GM23338 (cell line): ENCODE measurements at regions not wholly inside any gene's neighbourhood (a gene's known extent, or its start where the extent isn't known, plus 50 kb on each side); places are given as distances from the start of the nearest gene placed in this dataset.

Experiments
- ATAC-seq: fragments of 200-7000 bp; cut with Tn5 transposase; 3 replicates; pipeline ENCODE4 v1.9.1; 2020
- DNase-seq: peaks from one replicate; pipeline ENCODE4 v3.0.0-alpha.2; 2015; ENCODE audit warnings: low spot score
- H2AFZ ChIP-seq: fragments of 200-600 bp; sonication (generic); 2 replicates; pipeline ENCODE4 v1.8.0; 2016; ENCODE audit warnings: antibody characterized with exemption, mild to moderate bottlenecking, moderate library complexity
- H3F3A ChIP-seq: fragments of 200-600 bp; sonication (generic); replicated peaks from 2 replicates; pipeline ENCODE4 v1.8.0; 2017; ENCODE audit warnings: antibody characterized with exemption, mixed run types, low read depth
- H3K27ac ChIP-seq: fragments of 200-600 bp; sonication (generic); 2 replicates; pipeline ENCODE4 v1.6.1; 2016; ENCODE audit warnings: low read depth
- H3K27me3 ChIP-seq: fragments of 200-600 bp; sonication (generic); 2 replicates; pipeline ENCODE4 v1.8.0; 2016; ENCODE audit warnings: mild to moderate bottlenecking, mixed run types, moderate library complexity; ENCODE audit not compliant: insufficient read depth
- H3K36me3 ChIP-seq: fragments of 200-600 bp; sonication (generic); 2 replicates; pipeline ENCODE4 v1.8.0; 2016; ENCODE audit warnings: mild to moderate bottlenecking; ENCODE audit not compliant: insufficient read depth
- H3K4me1 ChIP-seq: fragments of 200-600 bp; sonication (generic); 2 replicates; pipeline ENCODE4 v1.8.0; 2016; ENCODE audit warnings: mild to moderate bottlenecking, moderate library complexity; ENCODE audit not compliant: insufficient read depth
- H3K4me2 ChIP-seq: fragments of 200-600 bp; sonication (generic); 2 replicates; pipeline ENCODE4 v1.7.1; 2017; ENCODE audit warnings: mixed run types
- H3K4me3 ChIP-seq: fragments of 200-600 bp; sonication (generic); 2 replicates; pipeline ENCODE4 v1.6.1; 2016; ENCODE audit warnings: mixed run types
- H3K79me2 ChIP-seq: fragments of 200-600 bp; sonication (generic); replicated peaks from 2 replicates; pipeline ENCODE4 v1.8.0; 2017; ENCODE audit warnings: mild to moderate bottlenecking; ENCODE audit not compliant: insufficient read depth
- H3K9me2 ChIP-seq: fragments of 200-600 bp; sonication (generic); 2 replicates; pipeline ENCODE4 v1.8.0; 2017; ENCODE audit not compliant: insufficient read depth
- H4K20me1 ChIP-seq: fragments of 200-600 bp; sonication (generic); replicated peaks from 2 replicates; pipeline ENCODE4 v1.8.0; 2017; ENCODE audit warnings: mild to moderate bottlenecking; ENCODE audit not compliant: insufficient read depth
- H3K27ac Mint-ChIP-seq: 2 replicates; pipeline ENCODE4 v1.8.0; 2020; ENCODE audit warnings: inconsistent platforms, mild to moderate bottlenecking, moderate library complexity, mixed read lengths
- H3K27me3 Mint-ChIP-seq: 3 replicates; pipeline ENCODE4 v1.8.0; 2022; ENCODE audit warnings: low read depth, mild to moderate bottlenecking, moderate library complexity, mixed read lengths, inconsistent platforms; ENCODE audit not compliant: insufficient read depth, poor library complexity
- H3K36me3 Mint-ChIP-seq: 3 replicates; pipeline ENCODE4 v1.8.0; 2021; ENCODE audit warnings: low read depth, mild to moderate bottlenecking, inconsistent platforms, moderate library complexity, mixed read lengths
- H3K4me1 Mint-ChIP-seq: 3 replicates; pipeline ENCODE4 v1.8.0; 2020; ENCODE audit warnings: mild to moderate bottlenecking, inconsistent platforms, mixed read lengths
- H3K4me3 Mint-ChIP-seq: 3 replicates; pipeline ENCODE4 v1.8.0; 2021; ENCODE audit warnings: moderate library complexity, mild to moderate bottlenecking, inconsistent platforms, mixed read lengths
- H3K9me3 Mint-ChIP-seq: 3 replicates; pipeline ENCODE4 v1.8.0; 2020; ENCODE audit warnings: moderate library complexity, mild to moderate bottlenecking, inconsistent platforms, mixed read lengths
- CREB1 ChIP-seq: fragments of 250-450 bp; sonication (Bioruptor Pico); IDR thresholded peaks from 2 replicates; pipeline ENCODE4 v1.5.0; 2020; ENCODE audit warnings: low read depth, mild to moderate bottlenecking, moderate library complexity
- CTCF ChIP-seq, 2 experiments: fragments of 200-600 bp in 1 of 2; sonication (generic) in 1 of 2; conservative IDR thresholded peaks; 2 replicates each; pipeline versions ENCODE4 v1.5.1 to v1.6.1; 2016 to 2017; ENCODE audit warnings: antibody characterized with exemption in 2 of 2, low read depth in 2 of 2, mild to moderate bottlenecking in 2 of 2, moderate library complexity in 1 of 2
- ETS1 ChIP-seq: IDR thresholded peaks from 2 replicates; pipeline ENCODE4 v1.6.1; 2016; ENCODE audit warnings: antibody characterized with exemption
- EZH2 ChIP-seq: fragments of 200-600 bp; sonication (generic); IDR thresholded peaks from one replicate; pipeline ENCODE4 v1.8.0; 2017; ENCODE audit warnings: antibody characterized with exemption, mild to moderate bottlenecking, low read depth; ENCODE audit not compliant: unreplicated experiment
- EZH2phosphoT487 ChIP-seq: fragments of 200-600 bp; sonication (generic); IDR thresholded peaks from one replicate; pipeline ENCODE4 v1.8.1; 2018; ENCODE audit warnings: antibody characterized with exemption; ENCODE audit not compliant: unreplicated experiment
- JUNB ChIP-seq: IDR thresholded peaks from one replicate; pipeline ENCODE4 v1.6.1; 2016; ENCODE audit warnings: antibody characterized with exemption; ENCODE audit not compliant: unreplicated experiment
- NANOG ChIP-seq: IDR thresholded peaks from 2 replicates; pipeline ENCODE4 v1.6.1; 2016; ENCODE audit warnings: antibody characterized with exemption, borderline replicate concordance
- POLR2AphosphoS5 ChIP-seq: IDR thresholded peaks from 2 replicates; pipeline ENCODE4 v1.6.1; 2016; ENCODE audit warnings: antibody characterized with exemption, low read depth
- STAT1 ChIP-seq: IDR thresholded peaks from one replicate; pipeline ENCODE4 v1.6.1; 2016; ENCODE audit warnings: antibody characterized with exemption; ENCODE audit not compliant: unreplicated experiment
- ZNF114 ChIP-seq: fragments of 250-450 bp; sonication (Bioruptor Pico); IDR thresholded peaks from 2 replicates; pipeline ENCODE4 v1.5.0; 2020; ENCODE audit warnings: mild to moderate bottlenecking, moderate library complexity
- ZNF331 ChIP-seq: fragments of 250-450 bp; sonication (Bioruptor Pico); IDR thresholded peaks from 2 replicates; pipeline ENCODE4 v1.5.0; 2020; ENCODE audit warnings: low read depth, mild to moderate bottlenecking, moderate library complexity

- no peak for TF ChIP-seq NANOG
Observed at GRCh38 chr12:124466216-124467128, 100.9 kb downstream of the NCOR2 start (continued).

DNA sequence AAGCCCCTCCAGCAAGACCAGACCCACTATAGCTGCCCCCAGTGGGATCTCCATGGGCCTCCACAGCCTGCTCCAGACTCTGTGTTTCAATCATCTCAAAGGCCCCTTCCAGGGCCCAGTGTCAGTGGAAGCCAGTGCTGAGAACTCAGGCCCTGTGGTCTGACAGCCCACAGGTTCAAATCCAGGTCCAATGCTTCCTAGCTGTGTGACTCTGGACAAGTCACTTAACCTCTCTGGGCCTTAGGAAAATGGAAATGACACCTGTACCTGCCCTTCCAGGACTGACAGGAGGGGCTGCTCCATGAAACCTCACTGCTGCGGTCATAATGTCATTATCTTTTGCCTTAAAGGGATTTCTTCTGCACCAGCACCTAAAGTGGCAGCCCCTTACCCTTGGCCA, 101.9 kb downstream of the NCOR2 start:
- Mint-ChIP-seq H3K4me1 (peaks cover 12% of the 10 kb centered on the region), H3K36me3 (peaks cover 64% of the 10 kb centered on the region), H3K4me3 (no peak overlapping the region), H3K27me3 (peaks cover 14% of the 10 kb centered on the region), H3K9me3 (peaks cover 14% of the 10 kb centered on the region; the same call in 2 of the 3 replicates), H3K27ac (no peak overlapping the region)
- Histone ChIP-seq H3K36me3 (peaks cover 8% of the 10 kb centered on the region), H4K20me1 (peaks cover 13% of the 10 kb centered on the region), H3K4me1 (peaks cover 5% of the 10 kb centered on the region; the same call in 1 of the 2 replicates), H3K27me3 (no peaks in the 10 kb centered on the region), H3F3A (no peaks in the 10 kb centered on the region), H3K4me3 (no peak overlapping the region), H3K9me2 (no peaks in the 10 kb centered on the region), H2AFZ (no peak overlapping the region), H3K79me2 (peaks cover 22% of the 10 kb centered on the region), H3K4me2 (no peak overlapping the region), H3K27ac (no peak overlapping the region)
- TF ChIP-seq CTCF (conservative IDR thresholded peaks at IDR 0.05; ENCODE audit: low read depth in 2 of 2) (no peak), JUNB (no peak), CREB1 (no peak), STAT1 (no peak), NANOG (no peak), ZNF331 (CRISPR knock-in tag) (no peak), POLR2AphosphoS5 (no peak), ZNF114 (CRISPR knock-in tag) (no peak), ETS1 (no peak)
- no peak for DNase-seq
- ATAC-seq, result no peak

DNA sequence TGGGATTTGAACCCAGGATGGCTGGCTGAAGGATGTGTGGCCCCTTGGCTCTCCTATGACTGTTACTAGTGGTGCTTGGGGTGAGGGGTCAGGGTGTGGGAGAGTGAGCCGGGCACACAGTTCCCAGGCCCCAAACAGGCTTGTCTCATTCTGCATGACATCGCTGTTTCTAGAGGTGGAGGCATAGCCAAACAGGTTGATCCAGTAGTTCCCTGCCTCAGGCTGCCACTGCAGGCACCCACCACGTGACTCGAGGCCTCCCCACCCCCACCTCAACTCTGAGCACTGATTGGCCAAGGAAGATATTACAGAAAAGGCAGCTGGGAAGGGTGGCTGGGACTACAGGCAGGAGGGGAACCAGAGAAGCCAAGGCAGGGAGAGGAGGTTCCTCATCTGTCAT, 102.6 kb downstream of the NCOR2 start:
- no peak for TF ChIP-seq EZH2phosphoT487
- TF ChIP-seq EZH2, result no peak
- no peak for TF ChIP-seq NANOG
- no peak for TF ChIP-seq STAT1
- no peak for TF ChIP-seq ZNF114 (CRISPR knock-in tag)
- TF ChIP-seq CREB1, result no peak
- TF ChIP-seq CTCF (conservative IDR thresholded peaks at IDR 0.05; ENCODE audit: low read depth in 2 of 2), result no peak
- no peak overlapping the region for H3K27ac ChIP-seq

More for the DNA sequence above, 102.6 kb downstream of the NCOR2 start:
- Histone ChIP-seq H3K9me2 (no peaks in the 10 kb centered on the region), H3K79me2 (peaks cover 18% of the 10 kb centered on the region), H3K4me1 (peaks cover 5% of the 10 kb centered on the region; the same call in 1 of the 2 replicates), H3K27me3 (no peaks in the 10 kb centered on the region), H3K4me3 (no peak overlapping the region), H2AFZ (no peak overlapping the region), H3K4me2 (no peak overlapping the region), H3F3A (no peaks in the 10 kb centered on the region), H4K20me1 (peaks cover 13% of the 10 kb centered on the region), H3K36me3 (peaks cover 8% of the 10 kb centered on the region)
- Mint-ChIP-seq H3K36me3 (peaks cover 61% of the 10 kb centered on the region), H3K27me3 (peaks cover 16% of the 10 kb centered on the region), H3K27ac (no peak overlapping the region), H3K4me1 (peaks cover 12% of the 10 kb centered on the region), H3K9me3 (peaks cover 14% of the 10 kb centered on the region; the same call in 2 of the 3 replicates), H3K4me3 (no peak overlapping the region)
- no peak for ATAC-seq
- no peak for DNase-seq
